Activated CD8-positive, alpha-beta T cell treated with anti-CD3 and anti-CD28 coated beads for 36 hours (primary cell): ENCODE measurements at regions not wholly inside any gene's neighbourhood (a gene's known extent, or its start where the extent isn't known, plus 50 kb on each side); places are given as distances from the start of the nearest gene placed in this dataset.

Experiments used
- ATAC-seq: fragments of 200-7000 bp; cut with Tn5 transposase; one replicate; pipeline ENCODE4 v1.10.0; 2021; ENCODE audit warnings: mild to moderate bottlenecking, moderate library complexity
- CTCF ChIA-PET: fragments of 350-600 bp; sonication (Branson Sonifier 250); formaldehyde crosslinking; loops from one replicate; lab custom pipeline; 2021; ENCODE audit warnings: antibody characterized with exemption; lab: Charles Lee
- POLR2A ChIA-PET: fragments of 350-600 bp; sonication (Branson Sonifier 250); formaldehyde crosslinking; loops from one replicate; lab custom pipeline; 2021; ENCODE audit warnings: antibody characterized with exemption; lab: Charles Lee
- DNase-seq: peaks from one replicate; pipeline ENCODE4 v3.0.0-alpha.2; 2020
- H3K27ac Mint-ChIP-seq: one replicate; pipeline ENCODE4 v1.8.0; 2021; ENCODE audit warnings: mild to moderate bottlenecking, mixed read lengths
- H3K27me3 Mint-ChIP-seq: one replicate; pipeline ENCODE4 v1.8.0; 2021; ENCODE audit warnings: mixed read lengths
- H3K36me3 Mint-ChIP-seq: one replicate; pipeline ENCODE4 v1.8.0; 2021; ENCODE audit warnings: low read depth, mixed read lengths
- H3K4me1 Mint-ChIP-seq: one replicate; pipeline ENCODE4 v1.8.0; 2021; ENCODE audit warnings: low read depth, mixed read lengths
- H3K4me3 Mint-ChIP-seq: one replicate; pipeline ENCODE4 v1.8.0; 2021; ENCODE audit warnings: mild to moderate bottlenecking, moderate library complexity, mixed read lengths
- H3K9me3 Mint-ChIP-seq: one replicate; pipeline ENCODE4 v1.8.0; 2021; ENCODE audit warnings: mixed read lengths
- CTCF ChIP-seq: fragments of 200-600 bp; IDR thresholded peaks from one replicate; pipeline ENCODE4 v1.8.0; 2022; ENCODE audit warnings: antibody characterized with exemption, mild to moderate bottlenecking
- intact Hi-C: fragments of 100-400 bp; cut with micrococcal nuclease; formaldehyde crosslinking; loops from one replicate; pipeline ENCODE4 v1.10.0; 2022

- Mint-ChIP-seq H3K27ac (no peak overlapping the region), H3K9me3 (no peaks in the 10 kb centered on the region), H3K36me3 (no peaks in the 10 kb centered on the region), H3K4me3 (no peak overlapping the region), H3K4me1 (no peaks in the 10 kb centered on the region), H3K27me3 (no peaks in the 10 kb centered on the region)
- ChIA-PET CTCF (no interaction called here), POLR2A (no interaction called here)
- intact Hi-C loops = no loop called here
- DNase-seq (no peak), ATAC-seq (no peak)
- TF ChIP-seq CTCF = no peak
Observed at GRCh38 chr6:94071835-94072234, 652.5 kb upstream of the EPHA7 start.

- no peaks in the 10 kb centered on the region for H3K4me1 Mint-ChIP-seq
- intact Hi-C loops = no loop called here
- no peak overlapping the region for H3K4me3 Mint-ChIP-seq
- no peak overlapping the region for H3K27ac Mint-ChIP-seq
- CTCF ChIA-PET = no interaction called here
- POLR2A ChIA-PET = no interaction called here
- DNase-seq (no peak), ATAC-seq (no peak)
- no peaks in the 10 kb centered on the region for H3K9me3 Mint-ChIP-seq
- H3K27me3 Mint-ChIP-seq = no peaks in the 10 kb centered on the region
- no peak for TF ChIP-seq CTCF
- no peaks in the 10 kb centered on the region for H3K36me3 Mint-ChIP-seq
Observed at GRCh38 chr6:94065707-94066337, 646.5 kb upstream of the EPHA7 start.

GRCh38 chr6:94052749-94053148, 633.4 kb upstream of the EPHA7 start:
- no peaks in the 10 kb centered on the region for H3K27me3 Mint-ChIP-seq
- ChIA-PET POLR2A (no interaction called here), CTCF (no interaction called here)
- TF ChIP-seq CTCF = no peak
- no peaks in the 10 kb centered on the region for H3K36me3 Mint-ChIP-seq
- ATAC-seq (no peak), DNase-seq (no peak)
- intact Hi-C loops = no loop called here
- peaks cover 2% of the 10 kb centered on the region for H3K9me3 Mint-ChIP-seq
- H3K4me3 Mint-ChIP-seq = no peak overlapping the region
- H3K27ac Mint-ChIP-seq = no peak overlapping the region
- no peaks in the 10 kb centered on the region for H3K4me1 Mint-ChIP-seq

GRCh38 chr6:94050515-94050914, 631.2 kb upstream of the EPHA7 start:
- intact Hi-C loops = no loop called here
- no peak for TF ChIP-seq CTCF
- ChIA-PET CTCF (no interaction called here), POLR2A (no interaction called here)
- ATAC-seq (no peak), DNase-seq (no peak)
- H3K27me3 Mint-ChIP-seq = no peaks in the 10 kb centered on the region
- no peak overlapping the region for H3K27ac Mint-ChIP-seq
- H3K9me3 Mint-ChIP-seq = peaks cover 2% of the 10 kb centered on the region
- H3K4me1 Mint-ChIP-seq = no peaks in the 10 kb centered on the region
- no peaks in the 10 kb centered on the region for H3K36me3 Mint-ChIP-seq
- H3K4me3 Mint-ChIP-seq = no peak overlapping the region

GRCh38 chr6:94049001-94049400, 629.6 kb upstream of the EPHA7 start:
- Mint-ChIP-seq H3K9me3 (peaks cover 2% of the 10 kb centered on the region), H3K4me3 (no peak overlapping the region), H3K36me3 (no peaks in the 10 kb centered on the region), H3K27ac (no peak overlapping the region), H3K4me1 (no peaks in the 10 kb centered on the region), H3K27me3 (no peaks in the 10 kb centered on the region)
- TF ChIP-seq CTCF = no peak
- ChIA-PET CTCF (no interaction called here), POLR2A (no interaction called here)
- ATAC-seq (no peak), DNase-seq (no peak)
- intact Hi-C loops = no loop called here
